ENCODE measurements at regions not wholly inside any gene's neighbourhood (a gene's known extent, or its start where the extent isn't known, plus 50 kb on each side); places are given as distances from the start of the nearest gene placed in this dataset.
"Not testable (repeated sequence)": the region's sequence is repeated elsewhere in the genome, so short reads cannot be mapped to it uniquely, and the experiment has no call there.

GRCh38 chr9:80771555-80772347, 917.6 kb downstream of the TLE1 start:
- in situ Hi-C loops (cut with MboI; ENCODE audit: low sequenced_read_pairs, unreplicated experiment): no loop called here
- no peak for DNase-seq (ENCODE audit: low spot score)
- TF ChIP-seq, protein P1, sequence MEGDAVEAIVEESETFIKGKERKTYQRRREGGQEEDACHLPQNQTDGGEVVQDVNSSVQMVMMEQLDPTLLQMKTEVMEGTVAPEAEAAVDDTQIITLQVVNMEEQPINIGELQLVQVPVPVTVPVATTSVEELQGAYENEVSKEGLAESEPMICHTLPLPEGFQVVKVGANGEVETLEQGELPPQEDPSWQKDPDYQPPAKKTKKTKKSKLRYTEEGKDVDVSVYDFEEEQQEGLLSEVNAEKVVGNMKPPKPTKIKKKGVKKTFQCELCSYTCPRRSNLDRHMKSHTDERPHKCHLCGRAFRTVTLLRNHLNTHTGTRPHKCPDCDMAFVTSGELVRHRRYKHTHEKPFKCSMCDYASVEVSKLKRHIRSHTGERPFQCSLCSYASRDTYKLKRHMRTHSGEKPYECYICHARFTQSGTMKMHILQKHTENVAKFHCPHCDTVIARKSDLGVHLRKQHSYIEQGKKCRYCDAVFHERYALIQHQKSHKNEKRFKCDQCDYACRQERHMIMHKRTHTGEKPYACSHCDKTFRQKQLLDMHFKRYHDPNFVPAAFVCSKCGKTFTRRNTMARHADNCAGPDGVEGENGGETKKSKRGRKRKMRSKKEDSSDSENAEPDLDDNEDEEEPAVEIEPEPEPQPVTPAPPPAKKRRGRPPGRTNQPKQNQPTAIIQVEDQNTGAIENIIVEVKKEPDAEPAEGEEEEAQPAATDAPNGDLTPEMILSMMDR (IDR thresholded peaks at IDR 0.05; ENCODE audit: borderline replicate concordance, control extremely low read depth, extremely low read depth, insufficient read depth, missing control alignments): no peak

- in situ Hi-C loops (cut with MboI; ENCODE audit: low sequenced_read_pairs, unreplicated experiment): no loop called here
- TF ChIP-seq, protein P1 (IDR thresholded peaks at IDR 0.05; ENCODE audit: borderline replicate concordance, control extremely low read depth, extremely low read depth, insufficient read depth, missing control alignments): no peak
- DNase-seq (ENCODE audit: low spot score): no peak
These were observed 925.8 kb downstream of the TLE1 start for GRCh38 chr9:80763536-80763935.

GRCh38 chr9:80755586-80755985, 933.8 kb downstream of the TLE1 start:
- TF ChIP-seq, protein P1 (IDR thresholded peaks at IDR 0.05; ENCODE audit: borderline replicate concordance, control extremely low read depth, extremely low read depth, insufficient read depth, missing control alignments): no peak
- no peak for DNase-seq (ENCODE audit: low spot score)
- in situ Hi-C loops (cut with MboI; ENCODE audit: low sequenced_read_pairs, unreplicated experiment): no loop called here

- DNase-seq (ENCODE audit: low spot score); in situ Hi-C loops (cut with MboI; ENCODE audit: low sequenced_read_pairs, unreplicated experiment): not testable (repeated sequence)
These were observed 942.3 kb downstream of the TLE1 start for GRCh38 chr9:80747056-80747455.

DNA sequence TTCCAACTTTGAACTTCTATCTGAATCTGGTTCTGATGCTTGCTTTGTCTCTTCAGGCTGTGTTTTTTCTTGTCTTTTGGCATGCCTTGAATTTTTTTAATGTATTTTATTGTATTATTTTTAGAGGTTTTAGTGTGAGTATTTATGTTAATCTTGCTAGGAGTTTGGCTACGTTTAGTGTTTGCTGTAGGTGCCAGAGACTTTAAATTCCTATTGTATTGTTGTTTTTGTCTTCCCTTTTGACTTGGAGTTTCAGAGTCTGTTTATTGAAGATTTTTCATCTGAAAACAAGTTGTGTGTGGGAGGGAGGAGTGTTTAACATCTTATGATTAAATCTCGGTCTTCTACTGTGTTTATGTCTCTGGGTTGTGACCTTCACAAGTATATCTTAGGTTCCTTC, 956.8 kb downstream of the TLE1 start:
- in situ Hi-C loops (cut with MboI; ENCODE audit: low sequenced_read_pairs, unreplicated experiment): no loop called here
- no peak for DNase-seq (ENCODE audit: low spot score)
- TF ChIP-seq, protein P1 (IDR thresholded peaks at IDR 0.05; ENCODE audit: borderline replicate concordance, control extremely low read depth, extremely low read depth, insufficient read depth, missing control alignments): no peak

- in situ Hi-C loops (cut with MboI; ENCODE audit: low sequenced_read_pairs, unreplicated experiment): no loop called here
- no peak for DNase-seq (ENCODE audit: low spot score)
- TF ChIP-seq, protein P1 (IDR thresholded peaks at IDR 0.05; ENCODE audit: borderline replicate concordance, control extremely low read depth, extremely low read depth, insufficient read depth, missing control alignments): no peak
These were observed 968.8 kb downstream of the TLE1 start for GRCh38 chr9:80720579-80720978.

GRCh38 chr9:80707120-80707519, 982.2 kb downstream of the TLE1 start:
- TF ChIP-seq, protein P1 (IDR thresholded peaks at IDR 0.05; ENCODE audit: borderline replicate concordance, control extremely low read depth, extremely low read depth, insufficient read depth, missing control alignments): no peak
- in situ Hi-C loops (cut with MboI; ENCODE audit: low sequenced_read_pairs, unreplicated experiment): no loop called here
- no peak for DNase-seq (ENCODE audit: low spot score)

Measured in GM13976 (cell line).